HEK293 (cell line): ENCODE measurements at regions not wholly inside any gene's neighbourhood (a gene's known extent, or its start where the extent isn't known, plus 50 kb on each side); places are given as distances from the start of the nearest gene placed in this dataset.

Experiments
- CTCF ChIA-PET: fragments of 350-600 bp; formaldehyde crosslinking; extraction: SDS; loops from one replicate; lab custom pipeline; 2021; ENCODE audit warnings: antibody characterized with exemption; lab: Yijun Ruan, JAX
- POLR2A ChIA-PET: fragments of 300-600 bp; formaldehyde crosslinking; extraction: SDS; loops from one replicate; lab custom pipeline; 2020; ENCODE audit warnings: antibody characterized with exemption, inconsistent platforms; lab: Yijun Ruan, JAX
- H3K27ac ChIP-seq: fragments of 200-500 bp; sonication (Bioruptor generic); 2 replicates; pipeline ENCODE4 v1.5.1; 2014; ENCODE audit warnings: low read depth, low read length, control low read depth, inconsistent platforms; ENCODE audit errors: extremely low read depth
- H3K36me3 ChIP-seq, 2 experiments: fragments of 200-500 bp in 1 of 2; sonication (Bioruptor generic) in 1 of 2; 1 replicate in 1 of 2; 2 replicates in 1 of 2; pipeline ENCODE4 v1.5.1; 2014 to 2017; ENCODE audit warnings: inconsistent platforms in 2 of 2, low read length in 2 of 2; ENCODE audit not compliant: control insufficient read depth in 2 of 2, insufficient read depth in 1 of 2
- H3K4me1 ChIP-seq: fragments of 200-500 bp; sonication (Bioruptor generic); 2 replicates; pipeline ENCODE4 v1.5.1; 2014; ENCODE audit warnings: mild to moderate bottlenecking, low read length, inconsistent platforms; ENCODE audit not compliant: control insufficient read depth, insufficient read depth
- H3K4me3 ChIP-seq: 2 replicates; pipeline ENCODE4 v1.5.1; 2011; ENCODE audit warnings: low read depth, mild to moderate bottlenecking, control low read depth, low read length, moderate library complexity
- H3K9me3 ChIP-seq: fragments of 200-500 bp; sonication (Bioruptor generic); 2 replicates; pipeline ENCODE4 v1.5.1; 2014; ENCODE audit warnings: low read depth, low read length, inconsistent platforms; ENCODE audit not compliant: control insufficient read depth, insufficient read depth
- ATF2 ChIP-seq: fragments of 450-650 bp; formaldehyde crosslinking; IDR thresholded peaks from 2 replicates; pipeline ENCODE4 v1.5.1; 2016; ENCODE audit warnings: missing biosample characterization, missing genetic modification characterization, low read depth
- PBX3 ChIP-seq: sonication (generic); formaldehyde crosslinking; IDR thresholded peaks from 2 replicates; pipeline ENCODE4 v1.8.1; 2022; ENCODE audit warnings: mild to moderate bottlenecking, moderate library complexity, missing genetic modification reagents
- PRDM2 ChIP-seq: fragments of 450-650 bp; formaldehyde crosslinking; IDR thresholded peaks from 2 replicates; pipeline ENCODE4 v1.5.1; 2016; ENCODE audit warnings: missing biosample characterization, missing genetic modification characterization, borderline replicate concordance
- ZEB2 ChIP-seq: fragments of 450-650 bp; formaldehyde crosslinking; IDR thresholded peaks from 2 replicates; pipeline ENCODE4 v1.5.1; 2016; ENCODE audit warnings: missing biosample characterization, missing genetic modification characterization
- ZNF112 ChIP-seq: fragments of 450-650 bp; formaldehyde crosslinking; IDR thresholded peaks from 2 replicates; pipeline ENCODE4 v1.5.0; 2017; ENCODE audit warnings: missing biosample characterization, missing genetic modification characterization
- ZNF140 ChIP-seq: fragments of 450-650 bp; formaldehyde crosslinking; IDR thresholded peaks from 2 replicates; pipeline ENCODE4 v1.5.1; 2016; ENCODE audit warnings: missing biosample characterization, missing genetic modification characterization
- ZNF2 ChIP-seq: fragments of 450-650 bp; formaldehyde crosslinking; IDR thresholded peaks from 2 replicates; pipeline ENCODE4 v1.5.1; 2016; ENCODE audit warnings: missing biosample characterization, missing genetic modification characterization
- ZNF24 ChIP-seq: fragments of 450-650 bp; formaldehyde crosslinking; IDR thresholded peaks from 2 replicates; pipeline ENCODE4 v1.5.1; 2016; ENCODE audit warnings: missing biosample characterization, missing genetic modification characterization
- ZNF473 ChIP-seq: fragments of 450-650 bp; formaldehyde crosslinking; IDR thresholded peaks from 2 replicates; pipeline ENCODE4 v1.5.1; 2017; ENCODE audit warnings: missing biosample characterization, missing genetic modification characterization
- ZNF558 ChIP-seq: fragments of 450-650 bp; formaldehyde crosslinking; IDR thresholded peaks from 2 replicates; pipeline ENCODE4 v1.5.1; 2016; ENCODE audit warnings: missing biosample characterization, missing genetic modification characterization
- ZNF596 ChIP-seq: fragments of 450-650 bp; IDR thresholded peaks from 2 replicates; pipeline ENCODE4 v1.5.0; 2018; ENCODE audit warnings: missing biosample characterization, mild to moderate bottlenecking, missing genetic modification characterization, moderate library complexity
- ZNF621 ChIP-seq: fragments of 450-650 bp; formaldehyde crosslinking; IDR thresholded peaks from 2 replicates; pipeline ENCODE4 v1.5.1; 2017; ENCODE audit warnings: missing biosample characterization, missing genetic modification characterization
- ZNF629 ChIP-seq: fragments of 450-650 bp; formaldehyde crosslinking; IDR thresholded peaks from 2 replicates; pipeline ENCODE4 v1.5.1; 2017; ENCODE audit warnings: missing biosample characterization, missing genetic modification characterization
- ZNF654 ChIP-seq: fragments of 450-650 bp; formaldehyde crosslinking; IDR thresholded peaks from 2 replicates; pipeline ENCODE4 v1.5.1; 2016; ENCODE audit warnings: low read depth, missing biosample characterization, missing genetic modification characterization
- ZNF670 ChIP-seq: fragments of 450-650 bp; formaldehyde crosslinking; IDR thresholded peaks from 2 replicates; pipeline ENCODE4 v1.5.1; 2016; ENCODE audit warnings: missing biosample characterization, missing genetic modification characterization, low read depth

GRCh38 chr6:40788661-40789655 is 201.8 kb upstream of the LRFN2 start (continued):
- TF ChIP-seq PRDM2 (tag by site-specific recombination) (no peak), ZNF621 (tag by site-specific recombination) (no peak), ZNF558 (tag by site-specific recombination) (no peak), ZNF473 (tag by site-specific recombination) (no peak), ATF2 (tag by site-specific recombination) (no peak), ZNF654 (tag by site-specific recombination) (no peak), ZNF112 (tag by site-specific recombination) (no peak)

DNA sequence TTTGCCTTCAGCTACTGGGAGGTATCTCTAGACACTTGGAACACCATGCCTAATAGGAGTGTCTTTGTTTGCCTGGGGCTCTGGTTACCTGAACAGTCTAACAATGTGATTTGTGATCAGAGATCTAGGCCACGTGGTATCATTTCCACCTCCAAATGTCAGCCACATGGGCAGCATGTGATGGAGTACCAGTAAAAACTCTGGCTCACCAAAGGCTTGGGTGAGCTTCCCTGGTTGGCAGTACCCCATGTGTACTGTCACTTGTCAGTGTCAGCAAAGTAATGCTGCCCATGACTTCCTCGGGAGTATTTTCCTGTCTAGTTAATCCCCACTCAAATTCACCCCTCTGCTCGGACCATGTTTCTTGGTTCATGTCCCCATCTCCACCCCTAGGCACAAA is 195.2 kb upstream of the LRFN2 start:
- TF ChIP-seq ZEB2 = no peak
- TF ChIP-seq ZNF670 (tag by site-specific recombination) = no peak
- TF ChIP-seq ZNF140 = no peak
- TF ChIP-seq ZNF596 = no peak
- TF ChIP-seq ZNF629 (tag by site-specific recombination) = no peak
- no peak for TF ChIP-seq PBX3
- TF ChIP-seq ZNF24 (tag by site-specific recombination) = no peak
- POLR2A ChIA-PET = no interaction called here
- Histone ChIP-seq H3K4me1 (no peaks in the 10 kb centered on the region), H3K27ac (no peak overlapping the region), H3K36me3 (no peaks in the 10 kb centered on the region), H3K4me3 (no peak overlapping the region), H3K9me3 (no peaks in the 10 kb centered on the region)
- CTCF ChIA-PET = no interaction called here

DNA sequence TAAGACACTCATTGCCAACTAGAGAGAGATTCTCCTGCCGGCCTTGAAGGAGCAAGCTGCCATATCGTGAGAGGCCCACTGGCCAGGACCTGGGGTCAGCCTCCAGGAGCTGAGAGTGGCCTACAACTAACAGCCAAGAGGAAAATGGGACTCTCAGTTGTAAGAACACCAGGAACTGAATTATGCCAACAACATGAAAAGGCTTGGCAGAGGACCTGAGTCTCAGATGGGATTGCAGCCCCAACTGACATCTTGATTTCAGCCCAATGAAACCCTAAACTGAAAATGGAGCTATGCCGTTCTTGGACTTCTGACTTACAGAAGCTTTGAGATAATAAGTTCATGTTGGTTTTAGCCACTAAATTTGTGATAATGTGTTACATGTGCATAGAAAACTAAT is 193.5 kb upstream of the LRFN2 start:
- H3K4me1 ChIP-seq = no peaks in the 10 kb centered on the region
- POLR2A ChIA-PET = no interaction called here
- no peak overlapping the region for H3K4me3 ChIP-seq
- CTCF ChIA-PET = no interaction called here
- H3K36me3 ChIP-seq = no peaks in the 10 kb centered on the region
- TF ChIP-seq ZNF2 = no peak
- TF ChIP-seq, all 188 proteins: peak for 0
- Histone ChIP-seq H3K9me3 (no peaks in the 10 kb centered on the region), H3K27ac (no peak overlapping the region)
